Stimulated activated CD8-positive, alpha-beta memory T cell treated with anti-CD3 and anti-CD28 coated beads, Interleukin-2, amount 100 ng/mL, for 1 hour (primary cell): ENCODE measurements at regions not wholly inside any gene's neighbourhood (a gene's known extent, or its start where the extent isn't known, plus 50 kb on each side); places are given as distances from the start of the nearest gene placed in this dataset.

ENCODE experiments used
- DNase-seq, 2 donors: peaks; one replicate each; pipeline ENCODE4 v3.0.0-alpha.2; 2020; ENCODE audit warnings: low read depth in 2 of 2

DNA sequence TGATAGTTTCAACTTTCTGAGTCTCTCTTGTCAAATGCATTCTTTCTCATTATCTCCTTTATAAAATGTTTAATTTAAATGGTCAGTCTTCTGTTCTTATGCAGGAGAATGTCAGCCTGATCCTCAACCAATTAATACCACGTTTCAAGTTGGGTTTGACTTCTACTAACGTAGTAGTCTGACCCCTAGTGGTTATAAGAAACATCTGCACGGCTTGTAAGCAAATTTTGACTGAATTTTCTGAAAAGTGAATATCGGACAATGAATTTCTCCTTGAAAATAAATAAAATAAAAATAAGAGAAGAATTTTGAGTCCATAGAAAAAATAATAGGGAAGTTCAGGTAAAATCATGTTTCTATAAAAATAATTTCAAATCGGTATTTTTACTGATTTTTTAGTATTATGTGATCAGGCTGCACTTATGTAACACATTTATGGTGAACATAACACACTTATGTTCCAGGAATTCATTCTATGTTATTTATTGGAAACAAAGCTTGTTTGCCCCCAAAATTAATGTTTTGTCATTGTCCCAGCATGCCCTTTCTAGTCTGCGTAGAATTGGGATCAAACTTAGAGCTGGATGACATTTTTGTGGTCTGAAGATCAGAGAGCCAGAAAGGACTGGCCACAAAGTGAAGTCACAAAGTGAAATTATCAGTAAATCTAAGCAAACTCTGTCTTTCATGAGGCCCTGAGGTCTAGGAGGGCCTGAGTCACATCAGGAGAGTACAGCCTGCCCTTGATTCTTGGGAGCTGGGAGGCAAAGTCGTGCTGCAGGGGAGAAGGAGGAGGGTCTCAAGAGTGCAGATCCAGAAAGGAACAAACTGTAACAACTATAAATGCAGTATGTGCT is 101.2 kb upstream of the STXBP6 start:
- DNase-seq = no peak

DNA sequence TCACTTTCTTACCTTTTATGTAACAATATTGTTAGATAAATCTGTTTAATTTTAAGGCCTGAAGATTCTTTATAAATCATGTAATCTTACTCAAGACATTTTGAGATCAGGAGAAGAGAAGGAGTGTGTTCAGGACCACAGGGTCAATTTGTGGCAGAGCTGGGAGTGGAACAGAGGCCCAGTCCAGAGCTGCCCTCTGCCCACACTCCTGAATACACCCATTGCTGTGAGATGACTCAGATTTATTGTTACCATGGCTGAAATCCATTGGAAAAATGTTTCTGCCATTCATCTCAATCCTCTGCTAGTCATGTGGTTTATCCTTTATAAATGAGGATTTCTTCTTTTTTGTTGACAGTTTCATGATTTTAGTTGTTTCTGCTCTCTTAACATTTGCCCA is 100.5 kb upstream of the STXBP6 start:
- no peak for DNase-seq

DNA sequence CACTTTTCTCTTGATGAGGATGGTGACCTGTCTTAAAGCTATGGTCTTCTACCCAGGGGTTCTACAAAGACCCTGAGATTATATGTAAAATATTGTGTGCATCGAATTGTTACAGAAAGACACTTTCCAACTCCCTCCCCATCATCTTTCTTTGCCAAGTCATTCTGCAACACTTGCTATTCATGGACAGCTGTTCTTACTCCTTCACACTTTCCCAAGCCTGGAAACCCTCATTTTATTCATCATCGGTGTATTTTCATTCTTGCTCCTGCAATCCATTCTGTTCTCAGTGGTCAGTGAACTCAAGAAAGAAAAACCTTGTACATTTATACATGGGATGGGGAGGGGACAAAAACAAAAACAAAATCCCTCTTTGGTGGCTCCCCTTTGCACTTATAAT is 90.5 kb upstream of the STXBP6 start:
- DNase-seq = no peak

DNA sequence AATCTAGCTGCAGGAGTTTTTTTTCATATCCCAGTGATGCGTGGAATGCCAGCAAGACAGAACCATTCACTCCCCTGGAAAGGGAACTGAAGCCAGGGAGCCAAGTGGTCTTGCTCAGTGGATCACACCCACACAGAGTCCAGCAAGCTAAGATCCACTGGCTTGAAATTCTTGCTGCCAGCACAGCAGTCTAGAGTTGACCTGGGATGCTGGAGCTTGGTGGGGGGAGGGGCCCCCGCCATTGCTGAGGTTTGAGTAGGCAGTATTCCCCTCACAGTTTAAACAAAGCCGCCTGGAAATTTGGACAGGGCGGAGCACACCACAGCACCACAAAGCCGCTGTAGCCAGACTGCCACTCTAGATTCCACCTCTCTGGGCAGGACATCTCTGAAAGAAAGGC is 86.9 kb upstream of the STXBP6 start:
- no peak for DNase-seq

DNA sequence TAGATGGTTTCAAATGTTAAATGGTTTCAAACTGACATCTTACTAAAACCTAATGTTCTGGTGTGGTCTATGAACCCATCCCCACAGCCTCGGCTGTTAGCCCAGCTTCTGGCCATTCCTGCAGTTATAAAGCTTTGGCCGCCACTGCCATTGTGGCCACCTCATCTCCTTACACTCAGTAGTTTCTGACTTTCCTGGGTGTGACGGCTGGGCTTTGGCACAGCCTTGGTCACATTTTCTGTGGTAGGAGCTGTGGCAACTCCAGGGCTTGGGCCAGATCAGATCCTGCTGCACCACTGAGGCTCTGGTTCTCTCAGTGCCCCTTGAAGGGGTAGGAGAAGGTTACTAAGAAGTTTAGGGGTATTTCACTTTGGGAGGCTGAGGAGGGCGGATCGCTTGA is 84.2 kb upstream of the STXBP6 start:
- DNase-seq = no peak

DNA sequence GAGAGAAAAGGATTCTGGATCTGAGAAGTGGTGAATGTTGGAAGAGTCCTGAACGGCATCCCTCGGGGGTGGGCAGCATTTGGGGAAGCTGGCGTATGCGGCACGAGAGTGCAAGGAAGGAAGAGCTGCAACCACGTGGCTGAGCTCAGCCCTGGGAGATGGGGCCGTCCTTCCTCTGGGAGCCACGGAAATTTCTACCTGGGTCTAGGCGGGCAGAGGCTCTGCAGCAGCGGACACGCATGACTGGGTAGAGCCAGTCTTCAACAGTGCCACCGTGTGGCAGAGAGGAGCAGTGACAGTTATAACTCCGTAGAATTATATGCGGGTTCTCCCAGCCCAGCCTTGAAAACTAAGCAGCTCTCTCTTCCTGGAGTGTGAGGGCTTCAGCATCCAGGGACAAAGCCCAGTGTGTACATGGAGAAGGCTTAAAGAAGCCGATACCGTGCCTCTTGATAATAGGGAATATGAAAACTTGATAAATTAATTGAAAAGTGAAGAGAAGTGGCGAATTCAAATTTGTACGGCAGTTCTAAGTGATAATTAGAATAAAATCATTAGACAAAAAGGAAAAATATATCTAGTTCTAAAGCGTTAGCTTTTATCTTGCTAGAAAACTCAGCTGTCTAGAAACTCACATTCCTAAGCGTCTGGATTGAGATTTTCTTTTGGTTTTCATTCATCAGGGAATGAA is 82.9 kb upstream of the STXBP6 start:
- peak in 1 of 2 donors; percentile 17 for DNase-seq

DNA sequence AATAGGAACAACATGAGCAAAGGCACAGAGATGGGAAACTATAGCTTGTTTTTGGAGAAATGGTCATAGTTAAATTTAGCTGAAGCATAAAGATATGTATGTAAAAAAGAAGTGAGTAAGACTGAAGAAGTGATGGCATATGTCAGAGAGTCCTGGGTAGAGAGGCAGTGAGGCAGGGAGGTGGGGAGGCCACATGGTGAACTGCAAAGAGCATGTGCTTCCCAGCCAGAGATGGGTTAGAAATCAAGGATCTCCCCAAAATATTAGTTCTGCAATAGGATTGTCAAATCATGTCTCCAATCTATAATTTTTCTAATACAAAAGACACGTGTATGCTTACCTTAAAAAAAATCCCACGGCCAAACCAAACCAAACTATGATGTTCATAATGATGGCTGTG is 82.1 kb upstream of the STXBP6 start:
- DNase-seq = no peak

DNA sequence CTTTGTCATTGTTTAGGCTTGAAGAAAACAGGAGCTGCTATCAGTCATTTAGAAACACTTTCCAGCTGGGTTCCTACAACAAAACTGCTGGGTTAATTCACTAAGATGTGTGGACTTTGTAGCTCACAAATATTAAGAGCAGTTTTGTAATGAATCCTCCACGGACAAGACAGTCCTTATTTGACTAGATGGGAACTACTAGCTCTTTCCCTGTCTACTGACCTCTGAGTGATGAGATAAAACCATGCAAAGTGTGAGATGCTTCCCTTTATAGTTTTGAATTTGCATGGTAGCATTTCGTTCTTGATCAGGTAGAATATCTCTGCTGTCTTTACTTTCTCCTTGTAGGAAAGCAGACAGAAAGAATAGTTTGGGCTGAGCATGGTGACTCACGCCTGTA is 72.9 kb upstream of the STXBP6 start:
- DNase-seq = no peak

DNA sequence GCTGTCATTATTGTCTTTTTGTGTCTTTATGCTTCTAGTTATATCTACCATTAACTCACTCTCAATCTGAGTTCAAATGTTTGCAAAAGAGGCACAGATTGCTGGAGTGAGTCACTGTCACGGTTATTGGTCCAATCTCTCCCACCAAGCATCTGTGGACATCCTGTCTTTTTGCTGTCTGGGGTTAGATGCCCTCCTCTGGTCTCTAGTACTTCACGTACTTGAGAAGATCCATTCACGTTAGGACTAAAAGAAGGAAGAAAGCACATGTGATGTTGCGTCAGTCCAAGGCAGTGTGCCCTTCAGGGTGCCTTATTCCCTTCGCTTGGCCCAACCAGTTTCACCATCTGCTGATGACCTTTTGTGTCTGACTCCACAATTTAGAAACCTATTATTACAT is 72.3 kb upstream of the STXBP6 start:
- DNase-seq = no peak

DNA sequence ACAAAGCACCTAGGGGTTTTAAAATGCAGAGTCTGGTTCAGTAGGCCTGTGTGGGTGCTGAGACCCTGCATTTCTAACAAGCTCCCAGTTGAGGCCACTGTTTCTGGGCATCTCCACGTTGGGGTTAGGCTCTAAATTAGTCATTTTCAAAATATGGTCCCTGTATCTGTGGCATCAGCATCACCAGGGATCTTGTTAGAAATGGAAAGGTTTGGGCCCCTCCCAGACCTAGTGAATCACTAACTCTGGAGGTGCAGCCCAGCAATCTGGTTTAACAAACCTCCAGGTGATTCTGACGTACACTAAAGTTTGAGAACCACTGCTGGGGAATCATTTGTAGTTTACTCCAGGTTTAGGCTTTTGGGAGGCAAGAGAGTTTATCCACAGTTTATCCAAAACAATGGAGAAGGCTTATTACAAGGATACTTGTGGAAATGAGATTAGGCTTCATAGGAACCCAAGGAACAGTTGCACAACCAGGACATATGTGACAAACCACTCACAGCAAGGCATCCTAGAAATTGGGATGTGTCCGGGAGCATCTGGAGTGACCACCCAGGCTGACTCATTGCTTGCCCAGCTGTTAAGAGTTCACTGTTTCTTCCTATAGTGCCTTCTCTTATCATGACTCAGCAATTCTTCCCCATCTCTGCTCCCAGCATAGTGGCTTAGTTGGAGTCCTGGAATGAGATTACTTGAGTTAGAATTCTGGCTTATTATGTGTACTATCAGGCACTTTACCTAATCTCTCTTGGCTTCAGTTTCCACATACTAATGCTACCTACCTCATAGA is 71.6 kb upstream of the STXBP6 start:
- no peak for DNase-seq

DNA sequence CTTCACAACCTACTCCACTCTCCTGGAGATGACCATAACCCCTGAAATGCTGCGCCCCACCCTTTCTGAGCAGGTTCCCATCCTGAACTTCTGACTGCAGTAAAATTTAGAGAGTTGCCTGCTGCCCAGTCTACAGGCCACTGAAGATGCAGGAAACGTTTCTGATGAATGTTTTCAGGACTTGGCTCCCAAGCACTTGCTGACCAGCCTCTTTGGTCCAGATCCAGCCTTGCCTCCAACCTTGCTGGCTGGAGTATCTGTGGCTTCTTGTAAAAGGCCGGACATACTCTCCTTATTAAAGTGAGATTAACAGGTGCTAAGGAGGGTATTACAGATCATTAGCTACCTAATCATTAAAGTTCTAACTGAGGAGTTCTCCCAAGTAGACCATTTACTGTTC is 70.3 kb upstream of the STXBP6 start:
- no peak for DNase-seq

DNA sequence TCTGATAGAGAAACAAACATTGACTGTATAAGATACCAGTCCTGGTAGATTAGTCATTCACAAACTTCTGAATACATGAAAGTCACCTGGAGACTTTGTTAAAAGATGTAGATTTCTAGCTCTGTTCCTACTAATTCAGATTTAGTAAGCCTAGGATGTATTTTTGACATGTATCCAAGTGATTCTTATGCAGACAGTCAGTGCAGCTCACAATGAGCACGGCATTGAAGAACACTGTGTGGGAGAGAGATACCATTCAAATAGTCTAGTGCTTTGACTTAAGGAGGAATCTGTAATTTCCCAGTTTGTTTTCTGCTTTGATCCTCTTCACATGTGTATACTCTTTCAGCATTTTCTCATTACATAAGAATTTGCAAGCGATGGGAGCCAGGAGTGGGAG is 68.7 kb upstream of the STXBP6 start:
- DNase-seq = no peak

DNA sequence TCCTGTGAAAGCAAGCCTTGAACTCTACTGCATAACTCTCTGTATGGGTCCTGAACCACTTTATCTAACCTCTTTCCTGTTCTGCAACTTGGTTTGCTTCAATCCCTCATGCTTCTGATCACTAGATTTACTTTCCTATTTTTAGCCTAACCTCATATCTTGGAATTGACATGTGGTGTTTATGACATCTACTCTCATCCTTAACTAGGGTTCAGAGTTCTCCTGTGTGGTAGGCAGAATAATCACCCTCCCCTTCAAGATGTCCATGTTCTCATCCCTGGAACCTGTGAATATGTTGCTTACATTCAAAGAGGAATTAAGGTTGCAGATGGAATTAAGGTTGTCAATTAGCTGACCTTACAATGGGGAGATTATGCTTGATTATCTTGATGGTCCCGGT is 67.4 kb upstream of the STXBP6 start:
- DNase-seq = no peak

DNA sequence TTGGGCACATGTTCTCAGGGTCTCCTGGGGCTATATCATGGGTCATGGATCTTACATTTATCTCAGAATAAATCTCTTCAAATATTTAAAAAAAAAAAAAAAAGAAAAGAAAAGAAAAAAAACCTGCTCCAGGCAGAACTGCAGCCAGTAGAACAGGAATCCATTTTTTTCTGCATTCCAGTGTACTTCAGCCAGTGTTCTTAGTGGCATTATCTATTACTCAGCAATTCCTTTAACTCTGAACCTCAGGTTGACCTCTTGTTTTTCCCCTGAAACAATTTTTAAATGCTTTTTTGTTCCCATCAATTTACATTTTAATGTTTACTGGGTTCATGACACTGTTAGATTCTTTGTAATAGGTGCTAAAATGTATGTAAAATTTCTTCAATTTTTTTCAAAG is 66.7 kb upstream of the STXBP6 start:
- no peak for DNase-seq

DNA sequence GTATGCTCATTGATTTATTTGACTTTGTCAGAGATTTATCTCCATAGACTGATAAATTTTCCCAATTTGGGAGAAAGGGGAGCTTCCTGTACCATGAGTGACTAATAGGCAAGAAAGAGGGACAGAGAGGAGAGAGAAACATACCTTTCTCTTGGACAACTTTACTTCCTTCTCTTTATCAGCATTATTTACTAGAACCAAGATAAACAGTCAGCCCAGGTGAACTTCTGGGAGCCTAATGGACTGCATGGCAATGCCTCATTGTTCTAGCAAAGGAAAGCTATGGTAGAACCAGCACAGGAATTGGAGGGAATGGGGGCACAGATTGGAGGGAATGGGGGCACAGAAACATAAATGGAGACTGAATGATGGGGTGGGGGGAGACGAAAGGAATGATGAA is 63.4 kb upstream of the STXBP6 start:
- DNase-seq = no peak

DNA sequence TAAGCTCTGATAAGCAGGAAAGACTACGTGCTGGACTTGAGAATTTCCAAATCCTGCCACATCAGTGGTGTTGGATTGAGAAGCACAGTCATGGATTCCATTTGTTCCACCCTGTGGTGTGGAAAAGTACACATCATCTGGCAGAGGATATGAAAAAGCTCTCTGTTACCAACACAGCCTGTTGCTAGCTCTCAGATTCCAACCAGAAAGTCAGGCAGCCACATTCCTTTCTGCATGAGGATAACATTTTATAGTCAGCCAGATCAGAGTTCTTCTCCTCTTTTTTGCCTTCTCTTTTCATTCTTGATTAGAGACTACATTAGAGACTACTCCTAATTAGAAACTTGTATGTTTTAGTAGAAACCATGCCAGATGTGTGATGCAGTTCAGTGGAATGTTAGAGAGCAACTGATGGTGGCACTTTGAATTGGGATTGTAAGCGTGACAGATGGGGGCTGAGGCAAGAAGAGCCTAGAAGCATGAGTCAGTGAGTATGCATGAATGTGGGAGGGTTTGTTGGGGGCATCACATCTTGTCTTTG is 61.2 kb upstream of the STXBP6 start:
- DNase-seq = no peak

DNA sequence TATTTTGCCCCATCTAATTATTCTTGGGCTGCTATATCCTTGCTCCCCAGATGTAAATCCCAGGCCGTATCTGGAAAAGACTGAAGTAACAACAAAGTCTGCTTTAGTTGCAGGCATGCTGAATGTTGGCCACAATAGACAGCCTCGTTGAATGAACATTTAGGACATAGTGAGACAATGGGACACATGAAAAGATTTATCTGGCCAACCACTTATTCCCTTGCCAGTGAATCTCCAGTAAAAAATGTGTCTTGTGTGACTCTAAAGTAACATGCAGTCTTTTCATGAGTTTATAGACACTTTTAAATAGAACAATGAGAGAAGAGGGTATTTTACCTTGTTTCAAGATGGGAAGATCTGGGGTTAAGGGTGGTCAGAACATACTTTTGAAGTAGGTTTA is 60.2 kb upstream of the STXBP6 start:
- DNase-seq = no peak

DNA sequence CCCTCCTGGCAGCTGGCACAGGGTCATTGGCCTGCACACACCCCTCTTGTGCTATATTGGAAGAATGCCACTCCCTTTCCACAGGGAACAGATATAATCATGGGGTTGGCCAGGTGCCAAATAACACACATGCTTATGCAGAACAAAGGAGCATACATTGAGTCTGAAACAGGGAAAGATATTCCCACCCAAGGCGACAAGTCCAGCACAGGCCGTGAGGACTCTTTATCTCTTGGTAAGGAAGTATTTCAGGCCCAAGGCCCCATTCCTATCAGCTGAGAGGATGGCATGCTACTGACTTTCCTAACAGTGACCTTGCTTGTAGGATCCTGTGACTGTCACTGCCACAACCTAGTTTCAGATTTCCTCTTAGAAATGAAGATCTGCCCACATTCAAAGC is 59.0 kb upstream of the STXBP6 start:
- DNase-seq = no peak

DNA sequence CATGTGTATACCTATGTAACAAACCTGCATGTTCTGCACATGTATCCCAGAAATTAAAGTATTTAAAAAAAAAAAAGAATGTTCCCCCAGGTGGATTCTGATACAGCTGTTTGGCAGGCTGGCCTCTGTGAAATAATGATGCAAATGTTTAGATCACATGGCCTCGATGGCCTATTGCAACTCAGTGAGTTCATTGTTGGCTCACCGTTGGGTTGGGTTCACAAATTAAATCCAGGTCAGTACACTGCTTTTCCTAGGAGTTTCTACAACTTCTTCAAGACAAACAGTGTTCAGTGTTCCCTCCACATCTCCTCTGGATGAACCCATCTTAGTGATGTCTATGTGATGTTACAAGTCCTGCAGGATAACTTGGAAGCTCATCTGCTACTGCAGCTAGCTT is 58.3 kb upstream of the STXBP6 start:
- DNase-seq = no peak

DNA sequence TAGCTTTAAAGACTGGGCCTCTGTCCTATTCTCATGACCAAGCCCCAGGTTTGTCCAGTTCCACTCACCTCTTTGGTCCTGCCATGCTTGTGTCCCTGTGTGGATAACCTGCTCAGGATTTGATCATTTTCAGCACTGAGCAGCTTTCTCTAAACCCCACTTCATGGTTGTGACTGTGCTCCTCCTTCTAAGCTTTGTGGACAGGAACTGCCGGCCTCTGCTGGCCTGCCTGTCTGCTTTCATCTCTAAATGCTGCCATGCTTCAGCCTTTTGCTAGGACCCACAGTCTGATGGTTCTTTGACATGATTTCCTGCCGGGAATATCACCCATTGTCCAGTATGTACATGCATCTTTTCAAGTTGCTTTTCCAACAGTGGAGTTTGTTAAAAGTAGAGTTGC is 53.9 kb upstream of the STXBP6 start:
- no peak for DNase-seq

DNA sequence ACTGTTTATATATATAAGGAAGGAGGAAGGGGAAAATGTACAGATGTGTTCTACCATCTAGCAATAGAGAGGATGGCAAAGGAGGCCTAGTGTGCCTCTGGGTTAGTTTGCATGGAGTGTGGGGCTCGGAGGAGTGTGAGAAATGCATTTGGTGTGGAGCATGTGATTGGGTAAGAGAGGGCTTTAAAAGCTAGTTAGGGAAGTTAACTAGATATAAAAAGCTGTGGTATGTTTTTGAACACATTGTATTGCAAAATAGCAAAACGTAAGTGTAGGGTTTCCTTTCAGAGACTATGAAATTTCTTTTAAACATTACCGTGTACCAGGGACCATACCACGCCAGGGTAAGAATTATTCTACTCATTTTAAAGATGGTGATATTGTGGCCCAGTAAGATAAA is 53.3 kb upstream of the STXBP6 start:
- no peak for DNase-seq

DNA sequence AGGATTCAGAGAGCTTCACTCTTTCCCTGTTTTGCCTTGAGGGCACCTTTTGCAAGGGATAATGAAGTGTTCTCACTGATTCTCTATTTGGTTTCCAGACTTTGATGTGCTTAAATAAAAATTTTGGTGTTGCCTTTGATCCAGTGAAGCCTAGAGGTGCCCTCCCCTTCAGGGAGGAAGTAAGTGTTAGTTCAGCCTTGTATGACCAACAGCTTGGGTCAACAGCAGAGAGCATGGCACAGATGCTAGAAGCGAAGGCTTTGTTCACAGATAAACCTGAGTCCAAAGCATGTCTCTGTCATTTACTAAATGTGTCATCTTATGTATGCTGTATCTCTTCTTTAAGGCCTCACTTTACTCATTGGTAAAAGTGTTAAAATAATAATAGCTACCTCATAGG is 52.8 kb upstream of the STXBP6 start:
- DNase-seq = no peak

DNA sequence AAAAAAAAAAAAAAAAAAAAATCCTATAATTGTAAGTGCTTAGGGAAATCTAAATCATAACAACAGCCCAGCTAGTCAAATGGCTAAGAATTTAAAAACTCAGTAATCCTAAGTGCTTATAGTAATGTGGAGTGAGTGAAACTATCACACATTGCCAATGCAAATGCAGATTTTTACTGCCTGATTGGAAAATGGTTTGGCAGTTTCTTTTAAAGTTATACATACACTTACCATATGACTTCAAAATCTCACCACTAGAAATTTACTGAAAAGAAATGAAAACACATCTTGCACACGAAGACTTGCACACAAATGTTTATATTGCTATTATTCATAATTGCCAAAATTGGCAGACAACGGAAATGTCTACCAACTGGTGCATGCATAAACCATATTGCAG is 51.3 kb upstream of the STXBP6 start:
- DNase-seq = no peak
